Inferior parietal cortex (tissue), 1 donor: ENCODE measurements at regions not wholly inside any gene's neighbourhood (a gene's known extent, or its start where the extent isn't known, plus 50 kb on each side); places are given as distances from the start of the nearest gene placed in this dataset.

Source experiments
- DNase-seq: peaks from one replicate; pipeline ENCODE4 v3.0.0-alpha.2; 2016; ENCODE audit errors: extremely low spot score

DNA sequence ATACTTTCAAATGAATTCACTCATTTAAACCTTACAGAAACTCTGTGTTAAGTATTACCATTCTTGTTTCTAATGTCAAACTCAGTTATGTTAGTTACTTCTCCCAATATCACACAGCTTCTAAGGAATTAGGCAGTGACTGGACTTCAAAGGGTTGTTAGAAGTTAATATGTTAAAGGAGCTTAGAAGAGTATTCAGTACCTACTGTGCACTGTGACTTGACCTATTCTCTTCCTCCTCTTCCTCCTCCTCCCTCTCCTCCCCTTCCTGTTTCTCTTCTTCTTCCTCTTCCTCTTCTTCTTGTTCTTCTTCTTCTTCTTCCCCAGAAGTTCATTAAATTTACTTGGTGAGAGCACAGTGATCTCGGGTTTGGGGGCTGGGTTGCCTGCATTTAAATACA is 325.6 kb upstream of the SLC35B3 start:
- DNase-seq: no peak

DNA sequence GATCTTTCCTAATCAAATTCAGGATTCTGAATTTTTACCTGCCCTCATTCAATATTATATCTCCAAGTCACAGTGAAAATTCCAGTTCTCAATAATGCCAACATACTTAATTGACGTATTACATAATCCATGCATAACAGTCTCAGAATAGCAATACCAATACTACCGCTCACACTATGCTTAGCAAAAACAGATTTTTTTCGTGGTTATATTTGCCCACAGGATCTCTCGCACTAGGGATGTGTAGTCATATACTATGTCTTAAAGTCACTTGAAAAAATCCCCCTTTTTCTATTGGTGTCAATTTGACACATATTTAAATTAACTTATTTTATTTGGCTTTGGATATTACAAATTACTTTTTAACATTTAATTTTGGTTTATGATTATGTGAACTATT is 323.1 kb upstream of the SLC35B3 start:
- no peak for DNase-seq

DNA sequence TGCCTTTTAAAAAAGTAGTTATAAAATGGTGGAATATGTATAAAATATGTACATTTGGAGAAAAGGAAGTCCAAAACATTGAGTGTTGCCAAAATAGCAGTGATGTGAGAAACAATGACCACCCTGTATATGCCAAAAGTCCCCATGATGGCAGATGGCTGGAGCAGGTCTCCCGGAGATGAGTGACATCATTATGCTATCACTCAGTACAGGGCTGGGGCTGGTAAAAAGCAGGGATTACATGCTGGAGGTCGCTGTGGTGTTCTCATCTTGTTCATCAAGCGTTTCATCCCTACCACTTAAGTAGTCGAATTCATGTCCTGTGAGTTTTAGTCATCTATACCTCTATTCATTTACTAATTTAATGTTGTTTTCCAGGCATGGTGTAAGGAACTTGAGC is 315.3 kb upstream of the SLC35B3 start:
- DNase-seq: no peak

DNA sequence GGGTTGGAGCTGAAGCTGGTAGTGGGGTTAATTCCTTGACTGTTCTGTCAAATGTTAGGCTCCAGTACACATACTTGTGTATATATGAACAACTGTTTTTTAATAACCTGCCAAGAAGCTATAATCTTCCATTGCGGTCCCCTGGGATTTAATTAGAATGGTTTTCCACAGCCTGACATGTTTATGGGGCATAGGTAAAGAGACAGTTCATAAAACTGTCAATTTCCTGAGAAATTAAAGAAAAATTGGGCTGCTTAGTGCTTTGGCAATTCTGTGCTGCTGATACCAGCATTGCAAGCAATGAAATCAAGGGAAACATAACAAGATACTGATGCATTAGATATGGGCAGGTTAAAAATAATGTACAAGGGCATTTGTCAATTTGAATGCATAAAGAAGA is 314.1 kb upstream of the SLC35B3 start:
- DNase-seq: no peak

DNA sequence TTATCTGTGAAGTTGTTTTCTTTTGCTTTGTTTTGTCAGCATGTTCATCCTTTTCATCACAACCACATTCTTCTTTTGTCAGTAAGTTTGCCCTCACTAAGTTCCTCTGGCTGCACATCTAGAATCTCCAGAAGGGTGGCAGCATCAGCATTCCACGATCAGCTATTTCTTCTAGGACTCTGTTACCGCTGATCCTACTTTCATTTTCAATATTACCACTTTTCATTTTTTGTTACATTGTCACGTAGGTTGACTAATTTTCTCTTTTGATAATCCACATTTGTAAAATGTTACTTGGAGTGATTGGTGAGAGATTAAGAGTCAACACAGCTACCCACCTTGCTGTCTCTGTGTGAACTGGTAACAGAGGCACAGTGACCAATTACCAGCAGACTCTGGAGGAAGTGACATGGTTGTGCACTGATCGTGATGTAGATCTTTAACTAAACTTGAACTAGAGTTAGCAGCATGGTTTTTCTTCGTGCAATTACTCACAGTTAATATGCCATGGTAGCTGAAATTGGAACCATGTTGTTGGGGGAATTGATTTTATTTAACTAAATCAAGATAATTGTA is 307.9 kb upstream of the SLC35B3 start:
- no peak for DNase-seq

DNA sequence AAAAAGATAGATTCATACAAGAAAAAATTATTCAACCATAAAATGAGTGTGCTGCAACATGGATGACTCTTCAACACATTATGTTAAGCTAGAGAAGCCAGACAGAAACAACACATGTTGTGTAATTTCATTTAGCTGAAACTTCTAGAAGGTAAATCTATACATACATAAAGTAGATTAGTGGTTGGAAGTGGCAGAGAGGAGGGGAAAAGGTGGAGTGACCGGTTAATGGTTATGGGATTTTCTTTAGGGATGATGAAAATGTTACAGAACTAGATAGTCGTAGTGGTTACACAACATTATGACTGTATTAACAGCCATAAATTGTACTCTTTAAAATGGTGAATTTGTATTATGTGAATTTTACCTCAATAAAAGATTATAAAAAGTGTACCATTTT is 304.1 kb upstream of the SLC35B3 start:
- no peak for DNase-seq

DNA sequence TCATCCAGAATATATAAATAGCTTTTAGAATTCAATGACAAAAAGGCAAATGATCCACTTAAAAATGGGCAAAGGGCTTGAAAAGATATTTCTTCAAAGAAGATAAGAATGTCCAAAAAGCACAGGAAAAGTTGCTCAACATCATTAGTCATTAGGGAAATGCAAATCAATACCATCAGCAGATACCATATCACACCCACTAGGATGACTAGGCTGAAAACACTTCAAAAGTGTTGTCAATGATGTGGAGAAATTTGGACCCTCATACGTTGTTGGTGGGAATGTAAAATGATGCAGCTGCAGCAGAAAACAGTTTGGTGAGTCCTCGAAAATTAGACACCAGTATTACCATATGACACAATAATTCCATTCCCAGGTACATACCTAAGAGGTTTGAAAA is 303.6 kb upstream of the SLC35B3 start:
- DNase-seq: no peak

DNA sequence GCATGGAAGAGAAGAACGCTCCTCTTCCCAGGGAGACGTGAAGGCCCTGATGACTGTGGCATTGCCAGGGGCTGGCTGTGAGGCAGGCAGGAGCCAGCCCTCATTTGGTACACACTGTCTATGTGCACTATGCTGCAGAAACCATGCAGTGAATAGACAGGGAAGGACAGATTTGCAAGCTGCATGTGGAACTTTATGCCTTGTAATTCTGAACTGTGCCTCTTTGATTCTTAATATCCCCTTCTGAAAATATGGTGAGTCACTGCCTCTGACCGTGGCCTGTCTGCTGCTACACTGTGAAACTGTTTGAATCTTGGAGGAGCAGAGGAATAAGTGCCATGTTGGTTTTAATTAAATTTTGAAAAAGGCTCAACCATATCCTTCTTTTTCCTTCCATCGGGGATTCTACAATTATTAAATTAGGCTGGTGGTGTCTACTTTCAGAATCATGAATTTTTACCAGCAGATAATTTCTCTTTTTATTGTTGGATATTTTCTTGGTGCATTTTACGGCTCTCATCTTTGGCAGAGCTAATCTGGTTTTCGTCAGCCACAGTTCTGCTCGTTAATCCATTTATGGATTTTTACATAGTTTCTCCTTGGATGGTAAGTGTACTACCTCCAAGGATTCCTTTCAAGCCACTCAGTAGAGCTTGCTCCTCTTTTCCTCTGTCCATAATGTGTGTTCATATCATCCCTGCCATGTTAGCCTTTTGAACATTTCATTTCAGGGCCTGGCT is 301.0 kb upstream of the SLC35B3 start:
- DNase-seq: no peak

DNA sequence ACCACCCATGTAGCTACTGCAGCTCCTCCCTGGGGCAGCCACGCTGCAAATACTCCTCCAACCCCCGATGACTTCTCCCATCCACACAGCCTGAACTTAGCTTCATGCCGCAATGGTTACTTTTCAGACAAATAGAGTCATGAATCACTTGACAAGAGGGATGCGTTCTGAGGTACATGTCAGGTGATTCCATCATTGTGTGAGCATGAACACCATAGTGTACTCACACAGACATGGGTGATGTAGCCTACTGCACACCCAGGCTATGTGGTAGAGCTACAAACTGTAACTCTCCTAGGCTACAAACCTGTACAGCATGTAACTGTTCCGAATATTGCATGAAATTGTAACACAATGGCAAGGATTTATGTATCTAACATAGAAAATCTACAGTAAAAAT is 298.5 kb upstream of the SLC35B3 start:
- no peak for DNase-seq

DNA sequence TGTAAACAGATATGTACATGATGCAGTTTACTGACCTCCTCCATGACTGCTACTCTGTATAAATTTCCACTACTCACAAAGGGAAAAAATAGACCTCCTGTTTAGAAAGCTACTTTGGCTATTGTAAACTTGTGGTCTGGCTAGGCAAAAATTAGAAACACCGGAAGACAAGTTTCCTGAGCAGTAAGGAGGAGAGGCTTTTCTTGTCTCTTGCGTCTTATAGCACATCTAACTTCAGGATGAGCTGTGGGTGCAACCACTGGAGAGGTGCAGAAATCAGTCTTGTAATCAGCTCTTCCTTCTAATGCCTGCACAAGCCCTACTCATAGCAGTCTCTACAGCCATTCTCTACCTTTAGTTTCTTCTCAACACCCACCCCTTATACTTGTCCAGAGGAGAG is 296.5 kb upstream of the SLC35B3 start:
- DNase-seq: no peak

DNA sequence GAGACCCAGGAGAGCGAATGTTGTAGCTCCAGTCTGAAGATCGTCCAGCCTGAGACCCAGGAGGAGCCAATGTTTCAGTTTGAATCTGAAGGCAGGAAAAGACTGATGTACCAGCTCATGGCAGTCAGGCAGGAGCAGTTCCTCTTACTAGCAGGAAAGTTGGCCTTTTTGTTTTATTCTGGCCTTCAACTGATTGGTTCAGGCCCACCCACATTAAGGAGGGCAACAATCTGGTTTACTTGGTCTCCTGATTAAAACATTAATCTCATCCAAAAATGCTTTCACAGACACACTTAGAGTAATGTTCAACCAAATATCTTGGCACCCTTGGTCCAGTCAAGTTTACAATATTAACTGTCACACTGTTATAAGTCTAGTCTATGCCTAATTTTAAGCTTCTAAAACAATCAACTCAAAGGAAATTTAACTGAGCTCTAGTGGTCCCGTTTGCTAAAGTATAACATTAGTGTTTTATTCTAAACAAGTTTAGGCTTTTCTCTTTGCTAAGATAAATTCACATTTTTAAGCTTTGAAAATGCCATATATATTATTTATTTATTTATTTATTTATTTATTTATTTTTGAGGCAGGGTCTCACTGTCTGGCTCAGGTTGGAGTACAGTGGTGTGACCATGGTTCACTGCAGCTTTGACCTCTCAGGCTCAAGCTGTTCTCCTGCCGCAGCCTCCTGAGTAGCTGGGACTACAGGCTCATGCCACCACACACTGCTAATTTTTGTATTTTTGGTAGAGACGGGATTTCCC is 275.5 kb upstream of the SLC35B3 start:
- DNase-seq: no peak

DNA sequence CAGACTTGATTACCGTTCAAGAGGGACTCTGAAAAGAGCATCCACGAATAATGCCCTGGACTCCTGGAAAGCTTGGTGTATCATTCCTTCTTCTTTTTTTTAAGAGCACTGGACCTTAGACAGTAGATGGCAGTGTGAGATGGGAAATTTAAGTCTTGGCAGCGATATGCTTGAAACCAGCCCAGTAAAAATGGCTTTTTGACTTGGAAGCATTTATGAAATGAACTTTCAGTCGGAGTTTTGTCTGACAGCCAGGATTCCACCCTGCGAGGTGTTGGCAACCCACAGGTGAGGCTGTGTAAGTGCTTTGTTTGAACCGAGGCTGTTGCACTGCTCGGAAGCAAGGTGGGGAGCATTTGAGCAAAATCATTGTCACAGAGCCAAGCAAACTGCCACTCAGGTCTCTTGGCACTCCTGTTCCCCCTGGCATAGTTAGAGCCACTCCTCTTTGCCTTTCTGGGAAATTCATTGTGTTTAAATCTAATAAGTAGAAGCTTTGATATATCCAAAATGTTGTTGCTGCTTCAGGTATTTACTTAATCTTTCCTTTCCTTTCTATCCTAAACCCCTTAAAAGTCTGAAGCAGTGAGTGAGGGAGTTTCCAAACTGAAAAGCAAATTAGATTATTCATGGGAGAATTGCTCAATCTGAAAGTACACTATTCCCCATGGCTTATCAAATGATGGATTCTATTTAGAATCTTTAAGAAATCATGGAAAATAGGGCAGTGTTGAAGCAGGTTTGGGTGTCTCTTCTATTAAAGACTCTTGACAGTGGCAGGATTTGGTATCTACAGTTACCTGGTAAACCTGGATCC is 272.8 kb upstream of the SLC35B3 start:
- DNase-seq: peak; percentile 36

DNA sequence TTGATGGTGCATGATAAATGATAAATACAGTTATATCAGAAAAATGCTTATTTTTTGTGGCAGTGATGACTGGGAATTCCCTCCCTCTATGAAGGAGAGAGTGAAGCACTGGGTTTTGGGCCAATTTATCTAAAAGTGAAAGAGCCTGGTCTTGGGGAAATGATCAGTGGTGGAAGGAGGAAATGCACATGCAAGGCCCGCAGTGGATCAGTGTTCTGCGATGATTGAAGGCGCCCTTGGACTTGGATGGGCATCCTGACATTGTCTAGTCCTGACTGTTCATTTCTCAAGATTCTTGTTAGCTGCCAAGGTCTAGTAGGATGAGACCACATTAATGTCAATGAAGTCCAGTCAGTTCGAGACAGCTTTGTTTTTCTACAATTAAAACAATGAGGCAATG is 272.0 kb upstream of the SLC35B3 start:
- DNase-seq: no peak

DNA sequence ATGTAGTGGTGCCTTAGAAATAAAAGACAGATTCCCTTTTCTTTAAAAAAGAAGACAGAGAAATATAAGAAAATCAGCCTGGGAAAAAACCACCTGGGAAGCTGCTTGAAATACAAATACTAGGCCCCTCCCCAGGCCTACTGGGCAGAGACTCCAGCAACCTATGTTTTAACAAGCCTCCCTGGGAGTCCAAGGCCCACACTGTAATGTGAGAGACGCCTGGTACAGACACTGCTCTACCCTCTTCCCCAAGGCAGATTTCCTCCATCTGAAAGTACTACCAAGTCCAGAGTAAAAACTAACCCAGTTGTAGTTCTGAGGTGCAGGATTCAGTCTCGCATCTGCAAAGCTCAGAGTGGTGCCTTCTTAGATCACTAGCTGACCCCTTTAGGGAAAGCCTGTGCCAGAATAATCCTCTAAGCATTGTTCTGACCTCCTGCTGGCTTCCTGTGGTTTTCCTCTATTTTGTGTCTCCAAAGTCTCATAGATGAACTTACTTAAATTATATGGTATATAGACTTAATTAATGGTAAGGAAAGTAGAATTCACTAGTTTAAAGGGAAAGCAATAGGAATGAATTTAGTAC is 270.2 kb upstream of the SLC35B3 start:
- DNase-seq: no peak

DNA sequence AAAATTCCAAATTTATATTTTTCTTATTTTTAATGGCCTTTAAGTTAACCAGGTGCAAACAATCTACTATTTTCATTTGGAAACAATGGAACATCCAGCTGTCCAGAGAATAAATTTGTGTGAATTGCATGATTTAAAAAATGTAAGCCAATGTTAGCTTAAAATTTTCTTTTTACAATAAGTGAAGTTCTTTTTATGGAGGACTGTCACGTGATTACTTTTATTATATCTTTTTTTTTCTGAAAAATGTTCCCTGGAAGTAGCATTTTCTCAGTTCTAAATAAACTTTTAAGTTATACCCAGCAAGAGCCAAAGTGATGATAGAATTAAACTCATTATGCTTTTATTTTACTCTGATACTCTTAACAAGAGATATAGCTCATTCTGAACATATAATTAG is 267.7 kb upstream of the SLC35B3 start:
- no peak for DNase-seq

DNA sequence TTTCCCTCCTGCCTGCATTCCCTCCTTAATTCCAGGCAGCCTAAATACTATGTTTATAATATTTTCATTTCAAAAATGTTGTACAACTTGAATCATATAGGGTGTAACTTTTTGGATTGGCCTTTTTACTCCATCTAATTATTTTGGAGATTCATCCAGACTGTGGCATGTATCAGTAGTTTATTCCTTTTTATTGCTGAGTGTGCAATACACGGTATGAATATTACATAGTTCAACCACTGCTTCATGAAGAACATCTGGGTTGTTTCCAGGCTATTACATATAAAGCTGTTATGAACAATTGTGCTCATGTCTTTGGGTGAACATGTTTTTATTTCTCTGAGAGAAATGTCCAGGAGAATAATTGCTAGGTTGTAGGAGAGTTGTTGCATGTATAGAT is 253.5 kb upstream of the SLC35B3 start:
- no peak for DNase-seq

DNA sequence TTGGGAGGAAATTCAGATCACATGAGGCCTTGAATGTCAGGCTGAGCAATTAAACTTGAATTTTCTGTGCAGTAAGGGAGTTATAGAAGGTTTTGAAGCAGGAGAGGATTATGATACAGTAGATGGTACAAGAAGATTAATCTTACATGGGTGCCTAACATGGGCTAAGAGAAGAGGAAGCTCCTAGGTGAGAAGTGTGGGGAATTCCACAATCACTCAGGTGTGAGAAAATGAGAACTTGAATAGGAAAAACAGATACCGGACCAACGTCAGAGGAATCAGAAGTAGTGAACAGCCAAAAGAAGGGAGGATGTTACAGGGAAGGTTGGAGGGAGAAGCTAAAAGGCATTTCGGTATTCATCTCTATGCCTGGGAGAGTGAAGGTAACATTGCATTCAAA is 250.7 kb upstream of the SLC35B3 start:
- no peak for DNase-seq

DNA sequence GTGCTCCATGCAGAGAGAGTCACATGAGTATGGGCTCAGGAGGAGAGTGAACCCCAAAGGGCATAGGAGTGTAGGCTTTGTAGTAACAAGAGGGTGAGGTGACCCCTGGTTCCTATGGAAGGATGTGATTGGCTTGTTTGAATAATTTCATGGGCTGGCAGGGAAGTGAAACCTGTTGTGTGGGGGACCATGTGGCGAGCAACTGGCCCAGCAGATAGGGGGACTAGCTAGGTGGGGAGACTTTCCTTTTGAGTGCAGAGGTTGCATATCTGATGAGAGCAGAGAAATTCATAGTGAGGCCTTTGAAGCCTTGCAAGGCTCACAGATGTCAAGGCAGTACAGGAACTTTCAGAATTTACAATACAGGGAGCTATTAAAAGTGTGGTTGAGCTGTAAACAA is 247.9 kb upstream of the SLC35B3 start:
- DNase-seq: no peak

DNA sequence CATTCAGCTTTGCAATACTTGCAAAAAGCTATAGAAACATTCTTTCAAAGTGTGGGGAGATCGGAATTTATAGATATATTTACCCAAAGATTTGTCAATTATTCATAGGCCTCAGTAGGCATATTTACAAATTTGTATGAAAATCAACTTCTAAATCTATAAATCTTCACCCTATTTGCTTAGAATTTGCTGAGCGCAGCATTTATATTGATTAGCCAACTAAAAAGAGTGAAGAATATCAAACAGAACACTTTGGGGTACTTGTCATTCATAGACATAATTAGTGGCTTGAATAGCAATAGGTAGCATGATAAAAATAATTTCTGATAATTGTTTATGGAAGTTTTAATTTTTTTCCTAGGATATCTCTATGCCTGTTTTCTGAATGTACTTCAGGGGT is 244.5 kb upstream of the SLC35B3 start:
- DNase-seq: no peak

DNA sequence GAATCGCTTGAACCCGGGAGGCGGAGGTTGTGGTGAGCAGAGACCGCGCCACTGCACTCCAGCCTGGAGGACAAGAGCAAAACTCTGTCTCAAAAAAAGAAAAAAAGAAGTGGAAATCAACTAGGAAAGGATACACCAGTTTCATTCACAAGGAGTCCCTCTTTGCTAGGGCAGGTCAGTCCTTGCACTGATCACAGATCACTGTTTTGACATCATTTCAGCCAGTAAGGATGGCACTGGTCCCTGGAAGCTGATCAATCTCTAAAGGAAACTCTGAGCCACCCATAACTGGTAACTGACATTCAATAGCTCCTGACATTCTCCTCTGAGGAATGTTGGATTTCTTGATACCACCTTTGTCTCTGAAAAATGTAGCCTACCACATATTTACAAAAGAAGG is 243.1 kb upstream of the SLC35B3 start:
- no peak for DNase-seq

DNA sequence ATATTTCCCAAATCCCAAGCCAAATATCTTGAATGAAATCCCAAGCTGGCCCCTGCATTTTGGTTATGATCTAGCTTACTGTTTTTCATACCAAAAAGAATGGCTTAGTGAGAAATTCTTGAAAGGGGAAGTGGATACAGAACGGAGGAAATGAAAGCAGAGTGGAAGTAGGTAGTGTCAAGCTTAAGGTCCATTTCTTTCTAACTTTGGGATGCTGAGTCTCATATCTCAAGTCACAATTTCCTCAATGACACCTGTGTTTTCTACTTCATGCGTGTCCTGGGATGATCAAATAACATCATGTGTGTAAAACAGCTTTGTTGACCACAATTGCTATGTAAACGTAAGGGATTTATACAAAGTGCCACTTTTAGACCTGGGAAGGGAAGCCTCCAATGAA is 238.8 kb upstream of the SLC35B3 start:
- no peak for DNase-seq

DNA sequence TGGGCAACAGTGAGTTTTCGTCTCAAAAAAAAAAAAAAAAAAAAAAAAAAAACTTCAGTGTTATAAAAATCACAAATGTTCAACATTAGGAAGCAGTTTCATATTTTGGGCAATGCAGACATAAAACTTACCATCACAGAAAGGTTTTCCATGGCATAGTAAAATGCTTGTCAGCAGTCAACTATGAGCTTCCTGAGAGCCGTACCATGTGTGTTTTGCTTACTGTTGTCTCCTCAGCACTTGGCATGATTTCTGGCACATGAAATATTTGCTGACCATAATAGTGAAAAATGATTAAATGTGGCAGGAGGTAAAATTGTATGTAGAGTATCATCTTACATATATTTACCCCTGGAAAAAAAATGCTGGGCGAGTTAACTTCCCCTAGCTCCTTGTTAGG is 237.5 kb upstream of the SLC35B3 start:
- DNase-seq: no peak
